HL-60 (cell line): ENCODE measurements at regions not wholly inside any gene's neighbourhood (a gene's known extent, or its start where the extent isn't known, plus 50 kb on each side); places are given as distances from the start of the nearest gene placed in this dataset.

ENCODE experiments used
- POLR2AphosphoS5 ChIP-seq: IDR thresholded peaks from 2 replicates; pipeline ENCODE4 v1.6.1; 2012; ENCODE audit warnings: low read depth
- SPI1 ChIP-seq: IDR thresholded peaks from 2 replicates; pipeline ENCODE4 v1.6.1; 2012; ENCODE audit warnings: low read depth, mild to moderate bottlenecking, borderline replicate concordance
- TF ChIP-seq, protein P1 (sequence below): IDR thresholded peaks from one replicate; pipeline ENCODE4 v1.5.1; 2011; ENCODE audit warnings: low read length, control low read depth, inconsistent platforms; ENCODE audit not compliant: insufficient read depth
- TF ChIP-seq, protein P2 (sequence below): IDR thresholded peaks from 2 replicates; pipeline ENCODE4 v1.6.1; 2012; ENCODE audit warnings: low read depth; ENCODE audit not compliant: insufficient replicate concordance

GRCh38 chr3:117026401-117026800 is 316.8 kb downstream of the TUSC7 start:
- TF ChIP-seq, protein P1, sequence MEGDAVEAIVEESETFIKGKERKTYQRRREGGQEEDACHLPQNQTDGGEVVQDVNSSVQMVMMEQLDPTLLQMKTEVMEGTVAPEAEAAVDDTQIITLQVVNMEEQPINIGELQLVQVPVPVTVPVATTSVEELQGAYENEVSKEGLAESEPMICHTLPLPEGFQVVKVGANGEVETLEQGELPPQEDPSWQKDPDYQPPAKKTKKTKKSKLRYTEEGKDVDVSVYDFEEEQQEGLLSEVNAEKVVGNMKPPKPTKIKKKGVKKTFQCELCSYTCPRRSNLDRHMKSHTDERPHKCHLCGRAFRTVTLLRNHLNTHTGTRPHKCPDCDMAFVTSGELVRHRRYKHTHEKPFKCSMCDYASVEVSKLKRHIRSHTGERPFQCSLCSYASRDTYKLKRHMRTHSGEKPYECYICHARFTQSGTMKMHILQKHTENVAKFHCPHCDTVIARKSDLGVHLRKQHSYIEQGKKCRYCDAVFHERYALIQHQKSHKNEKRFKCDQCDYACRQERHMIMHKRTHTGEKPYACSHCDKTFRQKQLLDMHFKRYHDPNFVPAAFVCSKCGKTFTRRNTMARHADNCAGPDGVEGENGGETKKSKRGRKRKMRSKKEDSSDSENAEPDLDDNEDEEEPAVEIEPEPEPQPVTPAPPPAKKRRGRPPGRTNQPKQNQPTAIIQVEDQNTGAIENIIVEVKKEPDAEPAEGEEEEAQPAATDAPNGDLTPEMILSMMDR = no peak
- TF ChIP-seq POLR2AphosphoS5 (no peak), SPI1 (no peak)
- TF ChIP-seq, protein P2, sequence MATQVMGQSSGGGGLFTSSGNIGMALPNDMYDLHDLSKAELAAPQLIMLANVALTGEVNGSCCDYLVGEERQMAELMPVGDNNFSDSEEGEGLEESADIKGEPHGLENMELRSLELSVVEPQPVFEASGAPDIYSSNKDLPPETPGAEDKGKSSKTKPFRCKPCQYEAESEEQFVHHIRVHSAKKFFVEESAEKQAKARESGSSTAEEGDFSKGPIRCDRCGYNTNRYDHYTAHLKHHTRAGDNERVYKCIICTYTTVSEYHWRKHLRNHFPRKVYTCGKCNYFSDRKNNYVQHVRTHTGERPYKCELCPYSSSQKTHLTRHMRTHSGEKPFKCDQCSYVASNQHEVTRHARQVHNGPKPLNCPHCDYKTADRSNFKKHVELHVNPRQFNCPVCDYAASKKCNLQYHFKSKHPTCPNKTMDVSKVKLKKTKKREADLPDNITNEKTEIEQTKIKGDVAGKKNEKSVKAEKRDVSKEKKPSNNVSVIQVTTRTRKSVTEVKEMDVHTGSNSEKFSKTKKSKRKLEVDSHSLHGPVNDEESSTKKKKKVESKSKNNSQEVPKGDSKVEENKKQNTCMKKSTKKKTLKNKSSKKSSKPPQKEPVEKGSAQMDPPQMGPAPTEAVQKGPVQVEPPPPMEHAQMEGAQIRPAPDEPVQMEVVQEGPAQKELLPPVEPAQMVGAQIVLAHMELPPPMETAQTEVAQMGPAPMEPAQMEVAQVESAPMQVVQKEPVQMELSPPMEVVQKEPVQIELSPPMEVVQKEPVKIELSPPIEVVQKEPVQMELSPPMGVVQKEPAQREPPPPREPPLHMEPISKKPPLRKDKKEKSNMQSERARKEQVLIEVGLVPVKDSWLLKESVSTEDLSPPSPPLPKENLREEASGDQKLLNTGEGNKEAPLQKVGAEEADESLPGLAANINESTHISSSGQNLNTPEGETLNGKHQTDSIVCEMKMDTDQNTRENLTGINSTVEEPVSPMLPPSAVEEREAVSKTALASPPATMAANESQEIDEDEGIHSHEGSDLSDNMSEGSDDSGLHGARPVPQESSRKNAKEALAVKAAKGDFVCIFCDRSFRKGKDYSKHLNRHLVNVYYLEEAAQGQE = no peak
